ENCODE measurements at regions not wholly inside any gene's neighbourhood (a gene's known extent, or its start where the extent isn't known, plus 50 kb on each side); places are given as distances from the start of the nearest gene placed in this dataset.
"Not testable (repeated sequence)": the region's sequence is repeated elsewhere in the genome, so short reads cannot be mapped to it uniquely, and the experiment has no call there.

DNA sequence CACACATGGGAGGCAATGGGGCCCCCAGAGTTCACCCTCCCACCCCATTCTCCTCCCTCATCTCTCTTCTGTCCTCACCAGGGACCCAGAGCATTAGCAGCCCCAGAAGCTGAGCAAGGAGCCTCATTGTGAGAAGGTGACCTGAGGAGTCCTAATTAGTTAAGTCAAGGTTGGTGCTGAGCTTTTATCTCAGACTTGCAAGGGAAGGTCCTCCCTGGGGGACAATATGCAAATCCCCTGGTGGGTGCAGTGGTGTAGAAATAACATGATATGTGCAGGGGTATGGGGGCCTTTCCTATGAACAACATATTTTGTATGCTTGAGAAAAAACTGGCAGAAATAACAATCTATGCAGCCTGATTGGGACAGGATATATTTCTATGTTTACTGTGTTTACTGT, 485.5 kb downstream of the RPIA start:
- H3K9me3 ChIP-seq (replicated peaks; ENCODE audit: low read length); H3K9ac ChIP-seq (ENCODE audit: low read depth, low read length); H3K27me3 ChIP-seq (ENCODE audit: control insufficient read depth, insufficient read depth, low read length); H3K4me2 ChIP-seq (ENCODE audit: low read length); H3K36me3 ChIP-seq (ENCODE audit: insufficient read depth, low read length); H3K4me1 ChIP-seq (ENCODE audit: control insufficient read depth, insufficient read depth, low read length); H3K4me3 ChIP-seq (ENCODE audit: low read length): not testable (repeated sequence)

GRCh38 chr2:89182221-89182620, 490.7 kb downstream of the RPIA start:
- not testable (repeated sequence) for H3K9ac ChIP-seq (ENCODE audit: low read depth, low read length); H3K4me2 ChIP-seq (ENCODE audit: low read length); H3K4me3 ChIP-seq (ENCODE audit: low read length); H3K4me1 ChIP-seq (ENCODE audit: control insufficient read depth, insufficient read depth, low read length); H3K9me3 ChIP-seq (replicated peaks; ENCODE audit: low read length); H3K27me3 ChIP-seq (ENCODE audit: control insufficient read depth, insufficient read depth, low read length); H3K36me3 ChIP-seq (ENCODE audit: insufficient read depth, low read length)

GRCh38 chr2:89184746-89185145, 493.3 kb downstream of the RPIA start:
- not testable (repeated sequence) for H3K9ac ChIP-seq (ENCODE audit: low read depth, low read length); H3K4me3 ChIP-seq (ENCODE audit: low read length); H3K4me2 ChIP-seq (ENCODE audit: low read length); H3K9me3 ChIP-seq (replicated peaks; ENCODE audit: low read length); H3K36me3 ChIP-seq (ENCODE audit: insufficient read depth, low read length); H3K27me3 ChIP-seq (ENCODE audit: control insufficient read depth, insufficient read depth, low read length); H3K4me1 ChIP-seq (ENCODE audit: control insufficient read depth, insufficient read depth, low read length)

GRCh38 chr2:89195636-89196251, 504.3 kb downstream of the RPIA start:
- H3K27me3 ChIP-seq (ENCODE audit: control insufficient read depth, insufficient read depth, low read length); H3K9me3 ChIP-seq (replicated peaks; ENCODE audit: low read length); H3K4me3 ChIP-seq (ENCODE audit: low read length); H3K4me1 ChIP-seq (ENCODE audit: control insufficient read depth, insufficient read depth, low read length); H3K9ac ChIP-seq (ENCODE audit: low read depth, low read length); H3K4me2 ChIP-seq (ENCODE audit: low read length); H3K36me3 ChIP-seq (ENCODE audit: insufficient read depth, low read length): not testable (repeated sequence)

DNA sequence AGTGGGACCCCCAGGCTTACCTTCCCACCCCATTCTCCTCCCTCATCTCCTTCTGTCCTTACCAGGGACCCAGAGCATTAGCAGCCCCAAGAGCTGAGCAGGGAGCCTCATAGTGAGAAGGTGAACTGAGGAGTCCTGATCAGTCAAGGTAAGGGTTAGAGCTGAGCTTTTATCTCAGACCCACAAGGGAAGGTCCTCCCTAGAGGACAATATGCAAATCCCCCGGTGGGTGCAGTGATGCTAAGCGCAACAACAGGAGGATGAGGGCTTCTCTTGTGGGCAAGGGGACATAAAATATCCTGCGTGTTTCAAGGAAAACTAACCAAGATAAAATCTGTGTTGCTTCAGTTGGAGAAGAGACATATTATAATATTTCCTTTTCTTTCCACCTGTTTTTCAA, 505.2 kb downstream of the RPIA start:
- H3K27me3 ChIP-seq (ENCODE audit: control insufficient read depth, insufficient read depth, low read length); H3K4me3 ChIP-seq (ENCODE audit: low read length); H3K9me3 ChIP-seq (replicated peaks; ENCODE audit: low read length); H3K36me3 ChIP-seq (ENCODE audit: insufficient read depth, low read length); H3K9ac ChIP-seq (ENCODE audit: low read depth, low read length); H3K4me2 ChIP-seq (ENCODE audit: low read length); H3K4me1 ChIP-seq (ENCODE audit: control insufficient read depth, insufficient read depth, low read length): not testable (repeated sequence)

DNA sequence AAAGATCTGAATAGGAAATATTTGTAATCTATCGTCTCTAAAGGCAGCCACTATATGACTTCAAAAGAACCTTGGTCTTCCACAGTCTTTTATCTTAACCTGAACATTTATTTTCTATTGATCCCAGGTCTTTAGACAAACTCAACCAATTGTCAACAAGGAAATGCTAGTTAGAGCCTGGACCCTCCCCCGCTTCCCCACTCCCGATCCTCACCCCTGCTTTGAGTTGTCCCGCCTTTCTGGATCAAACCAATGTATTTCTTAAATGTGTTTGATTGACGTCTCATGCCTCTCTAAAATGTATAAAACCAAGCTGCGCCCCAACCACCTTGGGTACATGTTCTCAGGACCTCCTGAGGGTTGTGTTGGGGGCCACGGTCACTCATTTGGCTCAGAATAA, 506.6 kb downstream of the RPIA start:
- H3K4me3 ChIP-seq (ENCODE audit: low read length); H3K27me3 ChIP-seq (ENCODE audit: control insufficient read depth, insufficient read depth, low read length); H3K9ac ChIP-seq (ENCODE audit: low read depth, low read length); H3K4me2 ChIP-seq (ENCODE audit: low read length); H3K4me1 ChIP-seq (ENCODE audit: control insufficient read depth, insufficient read depth, low read length); H3K36me3 ChIP-seq (ENCODE audit: insufficient read depth, low read length); H3K9me3 ChIP-seq (replicated peaks; ENCODE audit: low read length): not testable (repeated sequence)

GRCh38 chr2:89199453-89200246, 508.2 kb downstream of the RPIA start:
- not testable (repeated sequence) for H3K9ac ChIP-seq (ENCODE audit: low read depth, low read length); H3K36me3 ChIP-seq (ENCODE audit: insufficient read depth, low read length); H3K27me3 ChIP-seq (ENCODE audit: control insufficient read depth, insufficient read depth, low read length); H3K4me2 ChIP-seq (ENCODE audit: low read length); H3K4me1 ChIP-seq (ENCODE audit: control insufficient read depth, insufficient read depth, low read length); H3K4me3 ChIP-seq (ENCODE audit: low read length); H3K9me3 ChIP-seq (replicated peaks; ENCODE audit: low read length)

- not testable (repeated sequence) for H3K27me3 ChIP-seq (ENCODE audit: control insufficient read depth, insufficient read depth, low read length); H3K36me3 ChIP-seq (ENCODE audit: insufficient read depth, low read length); H3K4me1 ChIP-seq (ENCODE audit: control insufficient read depth, insufficient read depth, low read length); H3K9ac ChIP-seq (ENCODE audit: low read depth, low read length); H3K4me2 ChIP-seq (ENCODE audit: low read length); H3K4me3 ChIP-seq (ENCODE audit: low read length); H3K9me3 ChIP-seq (replicated peaks; ENCODE audit: low read length)
Observed at GRCh38 chr2:89200247-89200527, 508.7 kb downstream of the RPIA start.

- H3K27me3 ChIP-seq (ENCODE audit: control insufficient read depth, insufficient read depth, low read length): not testable (repeated sequence)
Observed at GRCh38 chr2:89202518-89202917, 511.0 kb downstream of the RPIA start.

GRCh38 chr2:89205153-89205552, 513.7 kb downstream of the RPIA start:
- not testable (repeated sequence) for H3K4me2 ChIP-seq (ENCODE audit: low read length); H3K4me1 ChIP-seq (ENCODE audit: control insufficient read depth, insufficient read depth, low read length); H3K4me3 ChIP-seq (ENCODE audit: low read length); H3K27me3 ChIP-seq (ENCODE audit: control insufficient read depth, insufficient read depth, low read length); H3K9ac ChIP-seq (ENCODE audit: low read depth, low read length); H3K36me3 ChIP-seq (ENCODE audit: insufficient read depth, low read length); H3K9me3 ChIP-seq (replicated peaks; ENCODE audit: low read length)

More at GRCh38 chr2:89202518-89202917, 511.0 kb downstream of the RPIA start:
- not testable (repeated sequence) for H3K36me3 ChIP-seq (ENCODE audit: insufficient read depth, low read length); H3K9ac ChIP-seq (ENCODE audit: low read depth, low read length); H3K4me2 ChIP-seq (ENCODE audit: low read length); H3K4me3 ChIP-seq (ENCODE audit: low read length); H3K9me3 ChIP-seq (replicated peaks; ENCODE audit: low read length); H3K4me1 ChIP-seq (ENCODE audit: control insufficient read depth, insufficient read depth, low read length)

- not testable (repeated sequence) for H3K27me3 ChIP-seq (ENCODE audit: control insufficient read depth, insufficient read depth, low read length); H3K4me2 ChIP-seq (ENCODE audit: low read length); H3K36me3 ChIP-seq (ENCODE audit: insufficient read depth, low read length); H3K9me3 ChIP-seq (replicated peaks; ENCODE audit: low read length); H3K9ac ChIP-seq (ENCODE audit: low read depth, low read length); H3K4me1 ChIP-seq (ENCODE audit: control insufficient read depth, insufficient read depth, low read length); H3K4me3 ChIP-seq (ENCODE audit: low read length)
Observed at GRCh38 chr2:89208144-89208932, 516.9 kb downstream of the RPIA start.

GRCh38 chr2:89213151-89213550, 521.7 kb downstream of the RPIA start:
- H3K4me2 ChIP-seq (ENCODE audit: low read length); H3K36me3 ChIP-seq (ENCODE audit: insufficient read depth, low read length); H3K9ac ChIP-seq (ENCODE audit: low read depth, low read length); H3K4me3 ChIP-seq (ENCODE audit: low read length); H3K27me3 ChIP-seq (ENCODE audit: control insufficient read depth, insufficient read depth, low read length); H3K9me3 ChIP-seq (replicated peaks; ENCODE audit: low read length); H3K4me1 ChIP-seq (ENCODE audit: control insufficient read depth, insufficient read depth, low read length): not testable (repeated sequence)

Data from skeletal muscle satellite cell (primary cell).